RWPE2 (cell line): ENCODE measurements at regions not wholly inside any gene's neighbourhood (a gene's known extent, or its start where the extent isn't known, plus 50 kb on each side); places are given as distances from the start of the nearest gene placed in this dataset.
A peak's percentile ranks its signal among the peaks of the same experiment; 100 is the strongest.
"Not testable (repeated sequence)": the region's sequence is repeated elsewhere in the genome, so short reads cannot be mapped to it uniquely, and the experiment has no call there.

Source experiments
- ATAC-seq: fragments of 200-7000 bp; cut with Tn5 transposase; 3 replicates; pipeline ENCODE4 v1.9.1; 2021; ENCODE audit warnings: low read depth
- DNase-seq: peaks from one replicate; pipeline ENCODE4 v3.0.0-alpha.2; 2020; ENCODE audit warnings: low spot score
- H3K27ac ChIP-seq: fragments of 450-650 bp; 2 replicates; pipeline ENCODE4 v1.5.1; 2017; ENCODE audit warnings: mild to moderate bottlenecking; ENCODE audit not compliant: poor library complexity, severe bottlenecking
- H3K27me3 ChIP-seq: fragments of 250-450 bp; sonication (Bioruptor Pico); 2 replicates; pipeline ENCODE4 v1.5.1; 2021; ENCODE audit warnings: mild to moderate bottlenecking, moderate library complexity; ENCODE audit not compliant: insufficient read depth, poor library complexity, severe bottlenecking
- H3K36me3 ChIP-seq: fragments of 250-450 bp; sonication (Bioruptor Pico); 2 replicates; pipeline ENCODE4 v1.5.1; 2020; ENCODE audit warnings: low read depth, mild to moderate bottlenecking, moderate library complexity
- H3K4me1 ChIP-seq: fragments of 250-450 bp; sonication (Bioruptor Pico); 2 replicates; pipeline ENCODE4 v1.5.1; 2021; ENCODE audit warnings: mild to moderate bottlenecking, moderate library complexity; ENCODE audit not compliant: insufficient read depth, poor library complexity, severe bottlenecking
- H3K4me3 ChIP-seq: fragments of 250-450 bp; sonication (Bioruptor Pico); 2 replicates; pipeline ENCODE4 v1.5.1; 2021; ENCODE audit warnings: mild to moderate bottlenecking, moderate library complexity; ENCODE audit not compliant: severe bottlenecking
- H3K9me3 ChIP-seq: fragments of 250-450 bp; sonication (Bioruptor Pico); 2 replicates; pipeline ENCODE4 v1.5.1; 2021; ENCODE audit warnings: mild to moderate bottlenecking, moderate library complexity; ENCODE audit not compliant: severe bottlenecking
- CTCF ChIP-seq: fragments of 450-650 bp; IDR thresholded peaks from one replicate; pipeline ENCODE4 v1.5.1; 2017; ENCODE audit warnings: mild to moderate bottlenecking, moderate library complexity; ENCODE audit not compliant: poor library complexity, severe bottlenecking

GRCh38 chr12:115790526-115790925 lies 487.0 kb downstream of the MED13L start:
- no peak for DNase-seq
- Histone ChIP-seq H3K4me1 (no peaks in the 10 kb centered on the region), H3K27me3 (no peaks in the 10 kb centered on the region), H3K4me3 (no peak overlapping the region), H3K27ac (no peak overlapping the region), H3K36me3 (no peaks in the 10 kb centered on the region), H3K9me3 (no peaks in the 10 kb centered on the region)
- ATAC-seq = no peak
- no peak for TF ChIP-seq CTCF

- not testable (repeated sequence) for H3K36me3 ChIP-seq, H3K4me1 ChIP-seq, H3K9me3 ChIP-seq, H3K27ac ChIP-seq, H3K4me3 ChIP-seq, H3K27me3 ChIP-seq, ATAC-seq, DNase-seq
These were observed 491.0 kb downstream of the MED13L start for GRCh38 chr12:115786490-115786889.

- Histone ChIP-seq H3K27ac (no peak overlapping the region), H3K4me3 (no peak overlapping the region), H3K4me1 (no peaks in the 10 kb centered on the region), H3K27me3 (no peaks in the 10 kb centered on the region), H3K9me3 (no peaks in the 10 kb centered on the region), H3K36me3 (no peaks in the 10 kb centered on the region)
- no peak for DNase-seq
- no peak for TF ChIP-seq CTCF
- ATAC-seq = no peak
These were observed 491.9 kb downstream of the MED13L start for GRCh38 chr12:115785548-115785947.

GRCh38 chr12:115776399-115776798 lies 501.1 kb downstream of the MED13L start:
- no peak for TF ChIP-seq CTCF
- H3K27ac ChIP-seq = no peak overlapping the region
- peaks cover 5% of the 10 kb centered on the region for H3K4me1 ChIP-seq
- no peaks in the 10 kb centered on the region for H3K36me3 ChIP-seq
- DNase-seq (no peak), ATAC-seq (no peak)
- no peaks in the 10 kb centered on the region for H3K9me3 ChIP-seq
- H3K27me3 ChIP-seq = no peaks in the 10 kb centered on the region
- H3K4me3 ChIP-seq = no peak overlapping the region

- no peaks in the 10 kb centered on the region for H3K27me3 ChIP-seq
- H3K36me3 ChIP-seq = no peaks in the 10 kb centered on the region
- no peak overlapping the region for H3K4me3 ChIP-seq
- TF ChIP-seq CTCF = no peak
- peaks cover 5% of the 10 kb centered on the region for H3K4me1 ChIP-seq
- H3K9me3 ChIP-seq = no peaks in the 10 kb centered on the region
- DNase-seq (no peak), ATAC-seq (peak; percentile 54; the same call in 2 of the 3 replicates)
- no peak overlapping the region for H3K27ac ChIP-seq
These were observed 503.2 kb downstream of the MED13L start for GRCh38 chr12:115774148-115774895.
